HepG2 (cell line): ENCODE measurements at regions not wholly inside any gene's neighbourhood (a gene's known extent, or its start where the extent isn't known, plus 50 kb on each side); places are given as distances from the start of the nearest gene placed in this dataset.

Source experiments
- ATAC-seq: fragments of 200-7000 bp; cut with Tn5 transposase; 3 replicates; pipeline ENCODE4 v1.9.1; 2020; ENCODE audit warnings: mild to moderate bottlenecking, moderate library complexity
- BruUV-seq: library from RNA; stranded (reverse); fragments of 400-500 nt; replicated peaks from 2 replicates; lab custom pipeline; 2021; lab: Mats Ljungman, UMichigan
- CTCF ChIA-PET: fragments of 300-600 bp; formaldehyde crosslinking; extraction: SDS; loops from one replicate; lab custom pipeline; 2021; ENCODE audit warnings: low total read pairs, inconsistent platforms, low intra/inter-chr PET ratio; lab: Yijun Ruan, JAX
- POLR2A ChIA-PET: fragments of 350-600 bp; sonication (Branson Sonifier 250); formaldehyde crosslinking; loops from one replicate; lab custom pipeline; 2020; ENCODE audit warnings: antibody characterized with exemption, inconsistent platforms; lab: Yijun Ruan, JAX
- DNase-seq: peaks from one replicate; pipeline ENCODE4 v3.0.0-alpha.2; 2015; ENCODE audit warnings: low spot score
- FAIRE-seq: peaks from 3 replicates; lab custom pipeline; 2011; peaks lifted over from hg19 to GRCh38; lab: Jason Lieb, UNC
- H2AFZ ChIP-seq: one replicate; pipeline ENCODE4 v1.6.1; 2011; ENCODE audit warnings: low read length, inconsistent platforms
- H3K27ac ChIP-seq: fragments of 300-600 bp; 3 replicates; pipeline ENCODE4 v1.8.0; 2011; ENCODE audit warnings: mixed run types, mild to moderate bottlenecking, mixed read lengths, low read length, inconsistent platforms; ENCODE audit not compliant: insufficient read depth; ENCODE audit errors: extremely low read length
- H3K27me3 ChIP-seq, 2 experiments: fragments of 200-600 bp in 1 of 2; 2 replicates in 1 of 2; 3 replicates in 1 of 2; pipeline versions ENCODE4 v1.6.0 to v1.8.0; 2011; ENCODE audit warnings: low read length in 2 of 2, mild to moderate bottlenecking in 2 of 2, moderate library complexity in 2 of 2, inconsistent platforms in 1 of 2; ENCODE audit not compliant: insufficient read depth in 2 of 2, control insufficient read depth in 1 of 2
- H3K36me3 ChIP-seq, 2 experiments: fragments of 200-600 bp in 1 of 2; replicated peaks in 1 of 2; 2 replicates in 1 of 2; 3 replicates in 1 of 2; pipeline versions ENCODE4 v1.5.1 to v1.8.0; 2011; ENCODE audit warnings: low read length in 2 of 2, inconsistent platforms in 1 of 2; ENCODE audit not compliant: insufficient read depth in 2 of 2, control insufficient read depth in 1 of 2
- H3K4me1 ChIP-seq: 2 replicates; pipeline ENCODE4 v1.5.1; 2012; ENCODE audit warnings: low read length, inconsistent platforms; ENCODE audit not compliant: insufficient read depth
- H3K4me2 ChIP-seq: 2 replicates; pipeline ENCODE4 v1.6.0; 2011; ENCODE audit warnings: low read depth, low read length, inconsistent platforms
- H3K4me3 ChIP-seq, 3 experiments: fragments of 200-600 bp in 1 of 3; sonication (generic), shearing (Covaris generic) in 1 of 3; replicated peaks in 1 of 3; 2 replicates each; pipeline ENCODE4 v1.5.1; 2011 to 2016; ENCODE audit warnings: low read length in 3 of 3, inconsistent platforms in 2 of 3, low read depth in 2 of 3, mild to moderate bottlenecking in 2 of 3, control low read depth in 1 of 3, mixed read lengths in 1 of 3; ENCODE audit not compliant: insufficient read depth in 1 of 3
- H3K79me2 ChIP-seq: one replicate; pipeline ENCODE4 v1.6.1; 2011; ENCODE audit warnings: low read length, inconsistent platforms; ENCODE audit not compliant: insufficient read depth
- H3K9ac ChIP-seq: 2 replicates; pipeline ENCODE4 v1.6.0; 2011; ENCODE audit warnings: mild to moderate bottlenecking, low read depth, low read length, inconsistent platforms; ENCODE audit not compliant: insufficient read depth
- H3K9me3 ChIP-seq: 2 replicates; pipeline ENCODE4 v1.5.1; 2012; ENCODE audit warnings: mild to moderate bottlenecking, low read length
- H4K20me1 ChIP-seq: 2 replicates; pipeline ENCODE4 v1.6.0; 2011; ENCODE audit warnings: inconsistent platforms, mild to moderate bottlenecking, low read length, moderate library complexity; ENCODE audit not compliant: insufficient read depth
- ADNP ChIP-seq: sonication (generic); formaldehyde crosslinking; IDR thresholded peaks from 2 replicates; pipeline ENCODE4 v1.4.0; 2020; ENCODE audit warnings: missing genetic modification reagents
- AGO2 ChIP-seq: fragments of 200-400 bp; formaldehyde crosslinking; optimal IDR thresholded peaks from 2 replicates; pipeline ENCODE3; 2017; ENCODE audit warnings: mild to moderate bottlenecking, low read depth, low read length, moderate library complexity
- ATF3 ChIP-seq: sonication (generic); formaldehyde crosslinking; IDR thresholded peaks from 2 replicates; pipeline ENCODE4 v1.4.0; 2020; ENCODE audit warnings: missing genetic modification reagents
- KDM4B ChIP-seq: sonication (generic); formaldehyde crosslinking; IDR thresholded peaks from 2 replicates; pipeline ENCODE4 v1.4.0; 2020; ENCODE audit warnings: missing genetic modification reagents
- POLR2A ChIP-seq, 2 experiments: IDR thresholded peaks; 2 replicates each; pipeline ENCODE4 v1.6.1; 2011; ENCODE audit warnings: low read depth in 2 of 2, low read length in 2 of 2, mild to moderate bottlenecking in 1 of 2, moderate library complexity in 1 of 2; ENCODE audit not compliant: insufficient read depth in 1 of 2
- RXRB ChIP-seq: IDR thresholded peaks from 2 replicates; pipeline ENCODE4 v1.6.1; 2016; ENCODE audit warnings: borderline replicate concordance, missing genetic modification reagents, missing compliant biosample characterization
- ZNF138 ChIP-seq: sonication (generic); formaldehyde crosslinking; IDR thresholded peaks from 2 replicates; pipeline ENCODE4 v1.5.0; 2020; ENCODE audit warnings: mild to moderate bottlenecking, low read depth, missing genetic modification reagents
- ZNF556 ChIP-seq: sonication (generic); formaldehyde crosslinking; IDR thresholded peaks from 2 replicates; pipeline ENCODE4 v1.4.0; 2020; ENCODE audit warnings: mild to moderate bottlenecking, missing genetic modification reagents, borderline replicate concordance
- ZNF567 ChIP-seq: sonication (generic); formaldehyde crosslinking; IDR thresholded peaks from 2 replicates; pipeline ENCODE4 v1.8.1; 2023; ENCODE audit warnings: mild to moderate bottlenecking, missing genetic modification reagents, borderline replicate concordance
- ZNF768 ChIP-seq: sonication (generic); formaldehyde crosslinking; IDR thresholded peaks from 2 replicates; pipeline ENCODE4 v1.4.0; 2020; ENCODE audit warnings: missing genetic modification reagents
- ZNF879 ChIP-seq: sonication (generic); formaldehyde crosslinking; IDR thresholded peaks from 2 replicates; pipeline ENCODE4 v1.8.1; 2023; ENCODE audit warnings: missing genetic modification reagents
- WGBS: methylation state at CpG from one replicate; pipeline ENCODE4 v1.1.6; 2017; ENCODE audit warnings: low lambda C conversion rate; 5-methylcytosine and 5-hydroxymethylcytosine counted together
- in situ Hi-C: cut with HindIII; loops from 2 replicates; pipeline ENCODE4 v1.10.0; 2017; ENCODE audit warnings: low pct_unique_long_range_greater_than_20kb; ENCODE audit not compliant: extremely low pct_ligation_motif_present
- intact Hi-C: fragments of 100-400 bp; cut with micrococcal nuclease; formaldehyde crosslinking; loops from one replicate; pipeline ENCODE4 v1.10.0; 2022; ENCODE audit not compliant: unreplicated experiment
- TF ChIP-seq, protein P1 (sequence below): sonication (generic); formaldehyde crosslinking; IDR thresholded peaks from 2 replicates; pipeline ENCODE4 v1.5.1; 2020; ENCODE audit warnings: mild to moderate bottlenecking, missing genetic modification reagents, borderline replicate concordance

- no peak overlapping the region for H3K4me3 ChIP-seq
- TF ChIP-seq ADNP (CRISPR knock-in tag) (no peak), ZNF768 (CRISPR knock-in tag) (no peak), ZNF138 (CRISPR knock-in tag) (no peak), POLR2A (IDR thresholded peaks at IDR 0.05; ENCODE audit: insufficient read depth in 1 of 2, low read depth in 2 of 2, low read length in 2 of 2) (no peak), ZNF879 (no peak), ATF3 (CRISPR knock-in tag) (no peak), ZNF567 (CRISPR knock-in tag) (no peak), KDM4B (no peak), RXRB (CRISPR knock-in tag) (no peak), AGO2 (no peak), ZNF556 (CRISPR knock-in tag) (no peak)
- TF ChIP-seq, protein P1, sequence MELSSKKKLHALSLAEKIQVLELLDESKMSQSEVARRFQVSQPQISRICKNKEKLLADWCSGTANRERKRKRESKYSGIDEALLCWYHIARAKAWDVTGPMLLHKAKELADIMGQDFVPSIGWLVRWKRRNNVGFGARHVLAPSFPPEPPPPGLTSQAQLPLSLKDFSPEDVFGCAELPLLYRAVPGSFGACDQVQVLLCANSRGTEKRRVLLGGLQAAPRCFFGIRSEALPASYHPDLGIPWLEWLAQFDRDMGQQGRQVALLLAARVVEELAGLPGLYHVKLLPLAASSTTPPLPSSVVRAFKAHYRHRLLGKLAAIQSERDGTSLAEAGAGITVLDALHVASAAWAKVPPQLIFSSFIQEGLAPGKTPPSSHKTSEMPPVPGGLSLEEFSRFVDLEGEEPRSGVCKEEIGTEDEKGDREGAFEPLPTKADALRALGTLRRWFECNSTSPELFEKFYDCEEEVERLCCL = no peak
- no peak overlapping the region for H3K9ac ChIP-seq
- no TSS peak for BruUV-seq
- H3K9me3 ChIP-seq = no peaks in the 10 kb centered on the region
- WGBS = 13% methylated on average over 3 of the region's 5 CpGs
- FAIRE-seq = no peak
- no peak for ATAC-seq
- no peak overlapping the region for H3K4me2 ChIP-seq
- H3K27ac ChIP-seq = no peak overlapping the region
- intact Hi-C loops (no loop called here), in situ Hi-C loops (no loop called here)
- no peak overlapping the region for H2AFZ ChIP-seq
- H3K27me3 ChIP-seq = no peaks in the 10 kb centered on the region; a peak in 1 of 5 replicates
- CTCF ChIA-PET = no interaction called here
- no peaks in the 10 kb centered on the region for H3K79me2 ChIP-seq
- DNase-seq = no peak
- H3K4me1 ChIP-seq = no peaks in the 10 kb centered on the region
- H3K36me3 ChIP-seq = no peaks in the 10 kb centered on the region
- H4K20me1 ChIP-seq = no peaks in the 10 kb centered on the region
- POLR2A ChIA-PET = no interaction called here
Measured at GRCh38 chr5:31086839-31087415, 106.6 kb upstream of the CDH6 start.
